DMS114 treated with DMSO at 0.1 percent for 48 hours (cell line): ENCODE measurements at regions not wholly inside any gene's neighbourhood (a gene's known extent, or its start where the extent isn't known, plus 50 kb on each side); places are given as distances from the start of the nearest gene placed in this dataset.

Experiments used
- DNase-seq: peaks from one replicate; lab custom pipeline; 2025; ENCODE audit not compliant: unreplicated experiment; lab: John Stamatoyannopoulos, UW

GRCh38 chr11:119831011-119831410 is 102.0 kb upstream of the NECTIN1 start:
- DNase-seq = no peak

DNA sequence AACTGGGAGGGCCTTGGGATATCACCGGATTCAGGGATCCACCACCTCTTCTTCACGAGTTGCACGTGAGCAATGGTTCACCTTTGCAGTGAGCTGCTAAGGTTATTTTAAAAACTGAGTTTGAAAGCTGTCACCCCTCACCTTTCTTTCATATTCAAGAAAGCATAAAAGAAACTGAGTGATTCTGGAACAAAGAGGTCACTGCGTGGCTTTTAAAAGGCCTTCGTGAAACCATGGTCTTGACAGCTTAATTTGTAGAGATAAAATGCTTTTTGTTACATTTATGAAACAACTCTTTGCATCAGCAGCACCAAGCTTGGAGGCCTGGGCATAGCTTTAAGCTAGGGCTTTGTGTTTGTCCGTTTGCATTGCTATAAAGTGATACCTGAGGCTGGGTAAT is 101.4 kb upstream of the NECTIN1 start:
- no peak for DNase-seq

- no peak for DNase-seq
These were observed 100.4 kb upstream of the NECTIN1 start for GRCh38 chr11:119829402-119829801.

GRCh38 chr11:119828819-119829218 is 99.8 kb upstream of the NECTIN1 start:
- DNase-seq = no peak

DNA sequence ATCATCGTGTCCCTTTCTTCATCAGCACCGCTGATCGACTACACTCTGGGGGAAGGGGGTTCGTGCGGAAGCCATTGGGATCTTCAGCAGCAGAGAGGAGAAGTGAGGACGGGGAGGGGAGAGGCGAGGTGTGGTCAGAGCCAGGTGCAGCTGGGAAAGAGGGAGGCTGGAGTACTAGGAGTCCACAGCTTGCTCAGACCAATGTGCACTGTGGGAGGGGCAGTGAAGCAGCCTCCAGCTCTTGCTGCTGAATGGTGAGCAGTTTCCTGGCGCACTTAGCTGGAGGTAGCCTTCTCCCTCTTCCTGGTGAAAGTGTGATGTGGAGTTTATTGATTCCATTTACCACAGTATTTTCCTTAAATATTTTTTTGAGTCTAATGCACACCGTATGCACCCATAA is 99.0 kb upstream of the NECTIN1 start:
- no peak for DNase-seq

DNA sequence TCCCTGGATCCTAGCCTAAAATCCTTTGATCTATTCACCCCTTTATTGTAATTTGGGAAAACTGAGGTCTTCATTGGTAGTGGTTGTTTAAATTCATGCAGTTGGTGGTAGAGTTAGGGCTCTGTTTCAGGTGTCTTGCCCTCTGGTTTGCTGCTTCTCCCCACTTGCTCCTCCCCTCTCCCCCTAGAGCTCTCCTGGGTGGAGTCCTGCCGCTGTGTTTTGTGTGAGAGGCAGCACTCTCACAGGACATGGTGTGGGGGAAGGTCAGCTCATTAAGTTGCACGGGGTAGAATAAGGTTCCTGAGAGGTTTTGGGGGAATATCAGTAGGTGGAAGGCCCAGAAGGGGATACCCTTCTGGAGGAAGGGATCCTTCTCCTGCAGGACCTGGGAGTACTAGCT is 98.1 kb upstream of the NECTIN1 start:
- no peak for DNase-seq

- DNase-seq = no peak
These were observed 94.1 kb upstream of the NECTIN1 start for GRCh38 chr11:119823077-119823476.

GRCh38 chr11:119816660-119817059 is 87.7 kb upstream of the NECTIN1 start:
- no peak for DNase-seq

- DNase-seq = no peak
These were observed 85.8 kb upstream of the NECTIN1 start for GRCh38 chr11:119814766-119815165.

GRCh38 chr11:119810478-119811232 is 81.7 kb upstream of the NECTIN1 start:
- DNase-seq = no peak

GRCh38 chr11:119809346-119809745 is 80.3 kb upstream of the NECTIN1 start:
- DNase-seq = no peak

DNA sequence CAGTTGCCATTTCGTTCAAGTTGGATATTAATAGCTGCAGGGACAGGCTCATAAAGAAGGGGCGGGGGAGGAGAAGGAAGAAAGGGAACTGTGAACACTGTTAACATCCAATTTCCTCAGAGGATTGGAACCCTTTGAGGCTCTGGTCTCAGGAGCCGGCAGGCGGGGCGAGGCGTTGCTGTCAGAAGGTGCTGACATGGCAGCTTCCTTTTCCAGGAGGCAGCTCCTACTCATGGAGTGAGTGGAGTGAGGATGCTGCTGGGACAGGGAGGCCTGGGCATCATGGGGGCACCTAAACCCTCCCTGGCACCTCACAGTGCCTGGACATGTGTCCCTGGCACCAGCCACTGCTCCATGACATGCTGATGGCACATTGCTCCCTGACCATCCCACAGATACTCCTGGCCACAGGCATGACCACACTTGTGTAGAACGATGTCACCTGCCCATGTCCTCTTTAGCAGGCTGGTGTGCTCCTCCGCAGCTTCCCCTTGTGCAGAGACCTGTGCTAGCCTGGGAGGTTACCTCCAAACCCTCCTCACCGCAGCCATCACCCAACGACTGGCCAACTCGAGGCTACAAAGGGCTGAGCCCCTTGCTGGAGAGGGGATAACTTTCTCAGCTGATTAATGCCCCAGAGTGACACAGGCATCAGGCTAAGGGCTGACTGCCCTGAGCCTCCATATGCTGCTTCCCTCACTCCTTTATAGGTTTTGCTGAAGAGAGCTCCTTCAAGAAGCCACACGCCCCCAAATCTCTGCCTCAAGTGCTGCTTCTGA is 79.6 kb upstream of the NECTIN1 start:
- DNase-seq = no peak

GRCh38 chr11:119807841-119808240 is 78.8 kb upstream of the NECTIN1 start:
- no peak for DNase-seq

DNA sequence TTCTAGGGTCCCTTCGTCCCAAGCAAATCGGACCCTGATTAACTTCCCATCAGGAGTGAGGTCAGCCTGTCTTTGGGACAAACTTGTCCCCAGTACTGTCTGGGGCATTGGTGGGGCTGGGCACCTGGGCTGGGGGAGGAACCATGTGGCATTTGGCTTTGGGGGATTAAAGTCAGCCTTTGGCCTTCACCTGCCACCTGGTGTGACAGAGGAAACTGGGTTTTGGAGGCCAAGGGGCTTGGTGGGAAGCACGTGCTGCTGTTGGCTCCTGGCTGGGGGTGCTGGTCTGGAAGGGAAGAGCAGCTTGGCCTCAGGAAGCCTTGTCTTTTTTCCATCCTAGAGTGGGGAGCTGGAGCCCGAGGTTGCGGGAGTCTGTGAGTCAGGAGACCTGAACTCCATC is 78.4 kb upstream of the NECTIN1 start:
- DNase-seq = no peak

DNA sequence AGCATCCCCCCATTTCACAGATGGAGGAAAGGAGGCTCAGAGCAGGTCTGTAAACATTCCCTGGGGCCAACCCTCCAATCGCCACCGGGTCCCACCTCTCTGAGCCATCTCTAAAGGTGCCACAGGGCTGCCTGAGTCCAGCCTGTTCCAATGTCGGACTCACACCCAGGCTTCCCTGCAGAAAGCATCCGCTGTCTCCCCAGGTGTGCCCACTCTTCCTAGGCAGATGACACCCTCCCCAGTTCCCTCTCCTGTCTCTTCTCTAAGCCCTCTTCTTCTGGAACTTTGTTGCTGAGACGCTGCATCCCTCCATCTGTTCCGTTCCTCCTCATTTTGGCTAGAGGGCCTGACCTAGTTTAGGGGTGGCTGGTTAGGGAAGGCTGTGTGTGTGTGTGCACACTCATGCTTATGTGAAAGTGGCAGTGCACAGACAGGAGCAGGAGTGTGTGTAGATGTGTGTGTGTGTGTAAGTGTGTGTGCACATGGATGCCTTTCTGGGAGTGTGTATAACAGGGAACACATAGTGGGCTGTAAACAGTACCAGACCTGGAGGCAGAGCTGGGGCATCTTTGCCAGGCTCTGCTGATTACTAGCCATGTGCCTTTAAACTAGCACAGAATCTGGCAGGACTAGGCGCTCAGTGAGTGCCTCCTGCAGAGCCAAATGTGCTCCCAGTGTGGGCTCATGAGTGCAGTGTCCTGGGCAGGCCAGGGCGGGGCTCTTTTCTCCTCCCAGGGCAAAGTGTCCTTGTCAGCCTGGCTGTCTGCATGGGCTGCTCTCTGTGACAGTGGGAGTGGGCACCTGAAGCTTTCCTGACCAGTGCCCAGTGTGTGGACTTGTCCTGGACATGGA is 77.3 kb upstream of the NECTIN1 start:
- DNase-seq = no peak

DNA sequence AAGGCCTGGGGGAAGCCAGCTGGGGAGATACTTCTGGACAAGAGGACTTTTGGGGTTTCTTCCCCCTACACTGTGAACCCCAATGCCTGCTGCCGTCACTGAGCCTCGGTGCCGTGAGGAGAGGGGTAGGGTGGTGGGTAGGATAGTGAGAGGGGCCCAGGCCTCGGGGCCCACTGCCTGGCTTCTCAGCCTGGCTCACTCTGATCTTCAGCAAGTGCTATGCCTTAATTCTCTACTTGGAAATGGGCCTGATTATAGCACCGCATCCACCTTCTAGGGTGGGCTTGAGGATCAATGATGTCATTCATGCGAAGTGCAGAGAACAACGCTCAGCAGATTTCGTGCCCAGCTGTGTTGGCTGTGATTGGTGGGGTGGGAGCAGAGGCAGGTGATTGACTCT is 76.7 kb upstream of the NECTIN1 start:
- DNase-seq = no peak

- no peak for DNase-seq
These were observed 75.7 kb upstream of the NECTIN1 start for GRCh38 chr11:119804698-119805097.

DNA sequence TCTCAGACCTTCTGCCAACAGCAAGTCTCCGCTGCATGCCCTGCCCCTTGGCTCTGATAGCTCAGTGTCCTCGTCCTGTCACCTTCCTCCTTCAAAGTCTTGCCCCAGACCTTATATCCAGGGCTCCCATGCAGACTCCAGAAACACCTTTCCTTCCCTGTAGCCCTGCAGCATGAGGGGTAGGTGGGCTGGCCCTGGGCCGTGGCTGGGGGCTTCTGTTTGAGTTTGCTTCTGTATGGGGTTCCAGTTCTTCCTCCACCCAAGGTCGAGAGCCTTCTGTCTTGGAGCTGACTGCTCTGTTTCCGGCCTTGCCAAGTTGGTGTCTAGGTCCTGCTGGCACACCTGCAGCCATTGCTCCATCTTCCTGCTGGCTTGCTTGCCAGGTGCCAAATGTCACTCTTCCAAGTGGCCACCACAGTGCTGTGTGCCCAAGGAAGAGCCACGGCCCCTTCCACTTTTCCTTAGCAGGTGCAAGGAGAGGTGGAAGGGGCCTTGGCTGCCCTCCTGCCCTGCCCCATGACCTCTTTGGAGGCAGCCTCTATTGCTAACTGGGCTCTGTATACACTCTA is 74.8 kb upstream of the NECTIN1 start:
- no peak for DNase-seq

DNA sequence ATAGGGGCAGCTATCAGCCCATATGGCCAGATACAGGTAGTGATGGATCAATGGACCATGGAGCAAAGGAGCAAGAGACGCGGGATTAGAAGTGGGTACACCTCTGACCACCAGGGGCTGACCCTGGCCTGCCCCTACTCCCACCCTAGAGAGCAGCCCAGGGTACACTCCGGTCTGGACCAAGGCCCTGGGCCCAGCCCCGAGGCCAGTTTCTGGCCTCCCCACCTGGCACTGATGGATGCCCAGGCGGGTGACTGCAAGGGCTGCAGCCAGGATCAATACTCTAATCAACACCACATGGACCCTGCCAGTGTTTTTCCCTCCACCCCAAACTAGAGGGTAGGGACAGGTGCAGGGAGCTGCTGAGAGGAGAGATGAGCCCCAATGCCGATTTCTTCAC is 74.1 kb upstream of the NECTIN1 start:
- DNase-seq = no peak

GRCh38 chr11:119802670-119803069 is 73.7 kb upstream of the NECTIN1 start:
- DNase-seq = no peak

- DNase-seq = no peak
These were observed 71.6 kb upstream of the NECTIN1 start for GRCh38 chr11:119800619-119801018.
